KMS-11 (cell line): ENCODE measurements at regions not wholly inside any gene's neighbourhood (a gene's known extent, or its start where the extent isn't known, plus 50 kb on each side); places are given as distances from the start of the nearest gene placed in this dataset.

Source experiments
- H2AFZ ChIP-seq: fragments of 200-600 bp; sonication (generic); 2 replicates; pipeline ENCODE4 v1.6.1; 2016; ENCODE audit warnings: antibody characterized with exemption, mixed run types, low read depth
- H3K27ac ChIP-seq: fragments of 200-600 bp; sonication (generic); 2 replicates; pipeline ENCODE4 v1.6.1; 2016; ENCODE audit warnings: mild to moderate bottlenecking, mixed run types
- H3K27me3 ChIP-seq: fragments of 200-600 bp; sonication (generic); 2 replicates; pipeline ENCODE4 v1.6.1; 2017; ENCODE audit warnings: mild to moderate bottlenecking, low read depth, mixed run types, moderate library complexity; ENCODE audit not compliant: insufficient read depth
- H3K36me3 ChIP-seq: fragments of 200-600 bp; sonication (generic); 2 replicates; pipeline ENCODE4 v1.6.1; 2017; ENCODE audit warnings: mild to moderate bottlenecking, mixed run types; ENCODE audit not compliant: insufficient read depth
- H3K4me1 ChIP-seq: fragments of 200-600 bp; sonication (generic); 2 replicates; pipeline ENCODE4 v1.6.1; 2016; ENCODE audit warnings: mild to moderate bottlenecking, low read depth, mixed run types; ENCODE audit not compliant: poor library complexity, severe bottlenecking
- H3K4me2 ChIP-seq: fragments of 200-600 bp; sonication (generic); 2 replicates; pipeline ENCODE4 v1.7.0; 2016; ENCODE audit warnings: mild to moderate bottlenecking, mixed run types
- H3K4me3 ChIP-seq: fragments of 200-600 bp; sonication (generic); IDR thresholded peaks from 2 replicates; pipeline ENCODE4 v1.6.1; 2017; ENCODE audit warnings: low read depth, low read length, mixed read lengths; ENCODE audit not compliant: insufficient read depth
- H3K79me2 ChIP-seq: fragments of 200-600 bp; sonication (generic); 2 replicates; pipeline ENCODE4 v1.6.1; 2016; ENCODE audit warnings: low read depth, mixed run types; ENCODE audit not compliant: insufficient read depth
- H3K9ac ChIP-seq: fragments of 200-600 bp; sonication (generic); 2 replicates; pipeline ENCODE4 v1.6.1; 2016; ENCODE audit warnings: mild to moderate bottlenecking, mixed run types
- H4K20me1 ChIP-seq: fragments of 200-600 bp; sonication (generic); 2 replicates; pipeline ENCODE4 v1.6.1; 2016; ENCODE audit warnings: mild to moderate bottlenecking, mixed run types; ENCODE audit not compliant: insufficient read depth
- CTCF ChIP-seq: fragments of 200-600 bp; sonication (generic); conservative IDR thresholded peaks from 2 replicates; pipeline ENCODE4 v1.6.1; 2017; ENCODE audit warnings: low read depth, mild to moderate bottlenecking, antibody characterized with exemption, low read length, moderate library complexity, mixed read lengths

DNA sequence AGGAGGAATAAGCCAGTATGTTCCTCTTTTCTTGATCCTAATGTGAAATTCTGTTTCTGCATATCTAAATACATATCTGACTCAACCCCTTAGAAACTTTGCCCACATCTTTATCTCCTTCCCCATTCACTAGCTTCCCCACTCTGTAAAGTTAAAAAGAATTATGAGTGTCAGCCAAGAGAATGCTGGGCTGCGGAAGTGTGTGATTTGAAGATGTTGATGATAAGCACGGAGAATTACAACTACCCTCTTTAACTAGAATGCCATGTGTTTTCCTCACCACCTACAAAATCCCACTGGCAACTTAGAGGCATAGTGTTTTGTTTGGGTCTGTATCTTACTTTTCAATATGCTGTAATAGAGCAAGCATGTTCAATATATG is 490.4 kb upstream of the FANCL start:
- H3K4me3 ChIP-seq = no peak overlapping the region
- no peak overlapping the region for H3K27ac ChIP-seq
- H3K36me3 ChIP-seq = no peaks in the 10 kb centered on the region
- H3K4me2 ChIP-seq = no peak overlapping the region
- H4K20me1 ChIP-seq = no peaks in the 10 kb centered on the region
- H3K27me3 ChIP-seq = no peaks in the 10 kb centered on the region
- H3K4me1 ChIP-seq = no peaks in the 10 kb centered on the region
- no peak overlapping the region for H2AFZ ChIP-seq
- TF ChIP-seq CTCF = no peak
- no peak overlapping the region for H3K9ac ChIP-seq
- H3K79me2 ChIP-seq = no peaks in the 10 kb centered on the region

- Histone ChIP-seq H2AFZ (no peak overlapping the region), H3K9ac (no peak overlapping the region), H3K27ac (no peak overlapping the region), H3K79me2 (no peaks in the 10 kb centered on the region), H3K4me2 (no peak overlapping the region), H4K20me1 (no peaks in the 10 kb centered on the region), H3K36me3 (no peaks in the 10 kb centered on the region), H3K27me3 (no peaks in the 10 kb centered on the region), H3K4me3 (no peak overlapping the region), H3K4me1 (no peaks in the 10 kb centered on the region)
- no peak for TF ChIP-seq CTCF
These were observed 489.8 kb upstream of the FANCL start for GRCh38 chr2:58730764-58731487.

GRCh38 chr2:58727981-58728656 is 487.0 kb upstream of the FANCL start:
- no peaks in the 10 kb centered on the region for H3K36me3 ChIP-seq
- TF ChIP-seq CTCF = no peak
- no peaks in the 10 kb centered on the region for H4K20me1 ChIP-seq
- no peak overlapping the region for H3K9ac ChIP-seq
- no peaks in the 10 kb centered on the region for H3K4me1 ChIP-seq
- H3K27me3 ChIP-seq = no peaks in the 10 kb centered on the region
- H3K79me2 ChIP-seq = no peaks in the 10 kb centered on the region
- no peak overlapping the region for H2AFZ ChIP-seq
- no peak overlapping the region for H3K4me3 ChIP-seq
- H3K4me2 ChIP-seq = no peak overlapping the region
- no peak overlapping the region for H3K27ac ChIP-seq

DNA sequence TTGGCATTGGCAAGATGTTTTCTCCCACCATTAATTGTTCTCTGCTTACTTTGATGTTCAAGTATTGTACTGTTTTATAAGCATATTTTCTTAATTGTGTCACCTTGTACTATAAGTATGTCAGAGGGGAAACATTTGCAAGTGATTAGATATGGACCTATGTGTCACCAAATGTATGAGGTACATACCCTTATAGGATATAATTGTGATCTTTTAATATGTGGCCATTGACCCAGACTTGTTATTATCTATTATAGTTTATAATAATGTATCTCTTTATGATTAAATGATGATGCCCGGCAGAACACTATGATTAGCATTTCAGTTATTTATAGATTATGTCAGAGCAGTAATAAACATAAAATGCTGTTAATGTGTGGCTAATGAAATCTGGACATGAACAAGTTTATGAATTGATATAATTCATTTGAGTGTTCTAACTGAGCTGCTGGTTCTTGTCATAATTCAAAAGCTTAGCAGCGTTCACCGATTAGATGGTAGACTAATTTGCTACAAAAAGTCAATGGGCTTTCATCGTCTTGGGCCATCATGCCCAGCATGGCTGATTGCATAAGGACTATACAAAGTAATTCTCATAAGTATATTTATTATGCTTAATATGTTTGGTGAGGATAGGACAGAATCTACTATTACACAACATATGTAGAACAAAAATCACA is 480.9 kb upstream of the FANCL start:
- H3K27ac ChIP-seq = no peak overlapping the region
- H3K4me2 ChIP-seq = no peak overlapping the region
- H3K9ac ChIP-seq = no peak overlapping the region
- TF ChIP-seq CTCF = no peak
- H3K4me3 ChIP-seq = no peak overlapping the region
- H3K4me1 ChIP-seq = no peaks in the 10 kb centered on the region
- no peak overlapping the region for H2AFZ ChIP-seq
- no peaks in the 10 kb centered on the region for H3K36me3 ChIP-seq
- no peaks in the 10 kb centered on the region for H3K27me3 ChIP-seq
- no peaks in the 10 kb centered on the region for H4K20me1 ChIP-seq
- no peaks in the 10 kb centered on the region for H3K79me2 ChIP-seq
